Endothelial cell of umbilical vein (primary cell): ENCODE measurements at regions not wholly inside any gene's neighbourhood (a gene's known extent, or its start where the extent isn't known, plus 50 kb on each side); places are given as distances from the start of the nearest gene placed in this dataset.
A peak's percentile ranks its signal among the peaks of the same experiment; 100 is the strongest.

Experiments used
- BruUV-seq: library from RNA; stranded (reverse); fragments of 400-500 nt; replicated peaks from 2 replicates; lab custom pipeline; 2021; lab: Mats Ljungman, UMichigan
- CTCF ChIA-PET: fragments of 300-600, 350-600 bp; sonication (Branson Sonifier 250); formaldehyde crosslinking; loops from one replicate; lab custom pipeline; 2021; ENCODE audit warnings: antibody characterized with exemption, inconsistent platforms; lab: Charles Lee
- POLR2A ChIA-PET: fragments of 300-600, 350-600 bp; sonication (Branson Sonifier 250); formaldehyde crosslinking; loops from one replicate; lab custom pipeline; 2021; ENCODE audit warnings: antibody characterized with exemption, inconsistent platforms; lab: Charles Lee
- DNase-seq: peaks from one replicate; pipeline ENCODE4 v3.0.0-alpha.2; 2011; ENCODE audit warnings: low read depth, low spot score
- FAIRE-seq: peaks from 2 replicates; lab custom pipeline; 2011; peaks lifted over from hg19 to GRCh38; lab: Jason Lieb, UNC
- H2AFZ ChIP-seq: 2 replicates; pipeline ENCODE4 v1.6.0; 2012; ENCODE audit warnings: low read depth, low read length, control low read depth, inconsistent platforms
- H3K27ac ChIP-seq: 2 replicates; pipeline ENCODE4 v1.5.1; 2011; ENCODE audit warnings: low read depth, mild to moderate bottlenecking, control low read depth, low read length, moderate library complexity; ENCODE audit not compliant: insufficient read depth
- H3K27me3 ChIP-seq, 2 experiments: 2 replicates each; pipeline versions ENCODE4 v1.6.0 to v1.6.1; 2011; ENCODE audit warnings: low read length in 2 of 2, mixed read lengths in 1 of 2; ENCODE audit not compliant: control insufficient read depth in 2 of 2, insufficient read depth in 2 of 2
- H3K36me3 ChIP-seq, 2 experiments: 2 replicates in 1 of 2; 3 replicates in 1 of 2; pipeline ENCODE4 v1.5.1; 2011; ENCODE audit warnings: low read length in 2 of 2, mild to moderate bottlenecking in 1 of 2, moderate library complexity in 1 of 2; ENCODE audit not compliant: control insufficient read depth in 2 of 2, insufficient read depth in 2 of 2; ENCODE audit errors: extremely low read depth in 1 of 2
- H3K4me1 ChIP-seq: 3 replicates; pipeline ENCODE4 v1.5.1; 2011; ENCODE audit warnings: mild to moderate bottlenecking, low read length; ENCODE audit not compliant: control insufficient read depth, insufficient read depth; ENCODE audit errors: extremely low read depth
- H3K4me2 ChIP-seq: 2 replicates; pipeline ENCODE4 v1.6.1; 2011; ENCODE audit warnings: low read length, control low read depth, mixed read lengths; ENCODE audit not compliant: insufficient read depth
- H3K4me3 ChIP-seq, 3 experiments: fragments of 200-600 bp in 1 of 3; sonication (generic), shearing (Covaris generic) in 1 of 3; replicated peaks in 1 of 3; 2 replicates each; pipeline ENCODE4 v1.5.1; 2011 to 2016; ENCODE audit warnings: control low read depth in 3 of 3, low read length in 3 of 3, mild to moderate bottlenecking in 2 of 3, inconsistent platforms in 1 of 3, low read depth in 1 of 3, moderate library complexity in 1 of 3; ENCODE audit not compliant: insufficient read depth in 1 of 3
- H3K79me2 ChIP-seq: 2 replicates; pipeline ENCODE4 v1.6.0; 2012; ENCODE audit warnings: low read length, inconsistent platforms; ENCODE audit not compliant: control insufficient read depth, insufficient read depth
- H3K9ac ChIP-seq: replicated peaks from 2 replicates; pipeline ENCODE3; 2011; ENCODE audit warnings: low read length, control low read depth; ENCODE audit not compliant: insufficient read depth; ENCODE audit errors: extremely low read depth
- H3K9me1 ChIP-seq: replicated peaks from 3 replicates; pipeline ENCODE4 v1.6.0; 2011; ENCODE audit warnings: mild to moderate bottlenecking, low read length; ENCODE audit not compliant: control insufficient read depth, insufficient read depth; ENCODE audit errors: extremely low read depth
- H3K9me3 ChIP-seq: replicated peaks from 2 replicates; pipeline ENCODE4 v1.5.1; 2012; ENCODE audit warnings: low read length, inconsistent platforms; ENCODE audit not compliant: control insufficient read depth, insufficient read depth
- H4K20me1 ChIP-seq: replicated peaks from 2 replicates; pipeline ENCODE3; 2011; ENCODE audit warnings: mild to moderate bottlenecking, low read length; ENCODE audit not compliant: control insufficient read depth, insufficient read depth; ENCODE audit errors: extremely low read depth
- CTCF ChIP-seq, 2 donors: IDR thresholded peaks; 1 replicate in 1 of 2; 2 replicates in 1 of 2; pipeline ENCODE4 v1.5.1; 2011; ENCODE audit warnings: low read length in 2 of 2, mild to moderate bottlenecking in 2 of 2, moderate library complexity in 2 of 2, control low read depth in 1 of 2, inconsistent platforms in 1 of 2, low read depth in 1 of 2; ENCODE audit not compliant: insufficient read depth in 1 of 2; ENCODE audit errors: extremely low read depth in 1 of 2
- EZH2 ChIP-seq: IDR thresholded peaks from 2 replicates; pipeline ENCODE4 v1.6.1; 2012; ENCODE audit warnings: borderline replicate concordance, low read depth, mild to moderate bottlenecking, moderate library complexity, low read length, inconsistent platforms; ENCODE audit not compliant: severe bottlenecking
- FOS ChIP-seq: IDR thresholded peaks from 2 replicates; pipeline ENCODE4 v1.6.1; 2011; ENCODE audit warnings: mild to moderate bottlenecking, low read length, moderate library complexity, borderline replicate concordance; ENCODE audit not compliant: insufficient read depth
- GATA2 ChIP-seq: IDR thresholded peaks from 2 replicates; pipeline ENCODE4 v1.7.0; 2011; ENCODE audit warnings: low read depth, mild to moderate bottlenecking, moderate library complexity, mixed read lengths, low read length; ENCODE audit not compliant: insufficient read length, insufficient read depth
- JUN ChIP-seq: IDR thresholded peaks from 2 replicates; pipeline ENCODE4 v1.6.1; 2011; ENCODE audit warnings: borderline replicate concordance, low read depth; ENCODE audit not compliant: insufficient read length, insufficient read depth
- MAX ChIP-seq: IDR thresholded peaks from 2 replicates; pipeline ENCODE4 v1.6.1; 2011; ENCODE audit not compliant: insufficient read depth, insufficient read length
- MYC ChIP-seq: IDR thresholded peaks from one replicate; pipeline ENCODE4 v1.6.1; 2011; ENCODE audit warnings: mild to moderate bottlenecking, low read depth, low read length
- POLR2A ChIP-seq: IDR thresholded peaks from 2 replicates; pipeline ENCODE4 v1.6.1; 2012; ENCODE audit warnings: low read depth, mild to moderate bottlenecking, control low read depth, low read length
- POLR2AphosphoS5 ChIP-seq: IDR thresholded peaks from 2 replicates; pipeline ENCODE4 v1.6.1; 2012; ENCODE audit warnings: low read depth, mild to moderate bottlenecking, control low read depth, low read length, moderate library complexity; ENCODE audit not compliant: insufficient read depth
- dilution Hi-C: fragments of 300-500 bp; cut with MboI; formaldehyde crosslinking; loops from one replicate; pipeline ENCODE4 v1.15.0; 2019; ENCODE audit warnings: low sequenced_read_pairs; ENCODE audit not compliant: extremely low pct_ligation_motif_present
- intact Hi-C: fragments of 100-400 bp; cut with micrococcal nuclease; formaldehyde crosslinking; loops from one replicate; pipeline ENCODE4 v1.10.0; 2022

- Histone ChIP-seq H4K20me1 (no peaks in the 10 kb centered on the region), H3K27ac (no peak overlapping the region), H3K9ac (no peak overlapping the region), H3K9me3 (no peaks in the 10 kb centered on the region), H3K9me1 (no peaks in the 10 kb centered on the region), H3K79me2 (no peaks in the 10 kb centered on the region), H3K36me3 (no peaks in the 10 kb centered on the region), H3K4me3 (no peak overlapping the region), H3K4me2 (no peak overlapping the region), H3K4me1 (no peaks in the 10 kb centered on the region), H2AFZ (no peak overlapping the region), H3K27me3 (no peaks in the 10 kb centered on the region)
- no TSS peak for BruUV-seq
- no peak for TF ChIP-seq MYC
- no peak for TF ChIP-seq POLR2AphosphoS5
- TF ChIP-seq EZH2: no peak
- no peak for TF ChIP-seq FOS
- TF ChIP-seq JUN: no peak
- no peak for TF ChIP-seq MAX
- no peak for TF ChIP-seq GATA2
- TF ChIP-seq POLR2A: no peak
- no peak for TF ChIP-seq CTCF (IDR thresholded peaks at IDR 0.05; ENCODE audit: extremely low read depth in 1 of 2, insufficient read depth in 1 of 2, low read depth in 1 of 2, low read length in 2 of 2)
- DNase-seq (peak; percentile 61), FAIRE-seq (no peak)
- CTCF ChIA-PET: no interaction called here
- dilution Hi-C loops: no loop called here
- intact Hi-C loops: no loop called here
- POLR2A ChIA-PET: no interaction called here
Measured at GRCh38 chr13:75079226-75079625, 402.7 kb downstream of the TBC1D4 start.
